OCI-LY3 (cell line): ENCODE measurements at regions not wholly inside any gene's neighbourhood (a gene's known extent, or its start where the extent isn't known, plus 50 kb on each side); places are given as distances from the start of the nearest gene placed in this dataset.

Experiments
- EZH2phosphoT487 ChIP-seq: fragments of 200-600 bp; shearing (Covaris generic); IDR thresholded peaks from 2 replicates; pipeline ENCODE4 v1.6.1; 2018; ENCODE audit warnings: antibody characterized with exemption, mixed run types, low read depth
- TF ChIP-seq, protein P1 (sequence below): fragments of 200-600, 300-600 bp; sonication (generic); IDR thresholded peaks from 2 replicates; pipeline ENCODE4 v1.5.1; 2014; ENCODE audit warnings: antibody characterized with exemption, low read length, low read depth

DNA sequence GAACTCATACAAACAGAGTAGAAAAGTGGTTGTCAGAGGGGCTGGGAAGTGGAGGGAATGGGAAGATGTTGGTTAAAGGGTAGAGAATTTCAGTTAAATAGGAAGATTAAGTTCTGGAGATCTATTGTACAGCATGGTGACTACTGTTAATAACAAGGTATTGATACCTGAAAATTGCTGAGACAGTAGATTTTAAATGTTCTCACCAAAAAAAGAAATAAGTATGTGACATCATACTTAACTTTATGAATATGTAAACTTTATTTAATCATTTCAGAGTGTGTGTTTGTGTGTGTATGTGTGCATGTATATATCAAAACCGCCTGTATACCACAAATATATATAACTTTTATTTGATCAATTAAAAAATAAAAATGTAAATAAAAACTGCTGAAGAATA is 896.4 kb downstream of the TFAP2A start:
- TF ChIP-seq, protein P1, sequence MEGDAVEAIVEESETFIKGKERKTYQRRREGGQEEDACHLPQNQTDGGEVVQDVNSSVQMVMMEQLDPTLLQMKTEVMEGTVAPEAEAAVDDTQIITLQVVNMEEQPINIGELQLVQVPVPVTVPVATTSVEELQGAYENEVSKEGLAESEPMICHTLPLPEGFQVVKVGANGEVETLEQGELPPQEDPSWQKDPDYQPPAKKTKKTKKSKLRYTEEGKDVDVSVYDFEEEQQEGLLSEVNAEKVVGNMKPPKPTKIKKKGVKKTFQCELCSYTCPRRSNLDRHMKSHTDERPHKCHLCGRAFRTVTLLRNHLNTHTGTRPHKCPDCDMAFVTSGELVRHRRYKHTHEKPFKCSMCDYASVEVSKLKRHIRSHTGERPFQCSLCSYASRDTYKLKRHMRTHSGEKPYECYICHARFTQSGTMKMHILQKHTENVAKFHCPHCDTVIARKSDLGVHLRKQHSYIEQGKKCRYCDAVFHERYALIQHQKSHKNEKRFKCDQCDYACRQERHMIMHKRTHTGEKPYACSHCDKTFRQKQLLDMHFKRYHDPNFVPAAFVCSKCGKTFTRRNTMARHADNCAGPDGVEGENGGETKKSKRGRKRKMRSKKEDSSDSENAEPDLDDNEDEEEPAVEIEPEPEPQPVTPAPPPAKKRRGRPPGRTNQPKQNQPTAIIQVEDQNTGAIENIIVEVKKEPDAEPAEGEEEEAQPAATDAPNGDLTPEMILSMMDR: no peak
- no peak for TF ChIP-seq EZH2phosphoT487
